NB4 (cell line): ENCODE measurements at regions not wholly inside any gene's neighbourhood (a gene's known extent, or its start where the extent isn't known, plus 50 kb on each side); places are given as distances from the start of the nearest gene placed in this dataset.

Source experiments
- DNase-seq: peaks from one replicate; pipeline ENCODE4 v3.0.0; 2010; ENCODE audit warnings: low read depth
- H3K4me3 ChIP-seq: one replicate; pipeline ENCODE4 v1.5.1; 2011; ENCODE audit warnings: mild to moderate bottlenecking, low read depth, low read length, moderate library complexity
- CTCF ChIP-seq: IDR thresholded peaks from one replicate; pipeline ENCODE4 v1.5.1; 2012; ENCODE audit warnings: low read depth, low read length
- MAX ChIP-seq: IDR thresholded peaks from 2 replicates; pipeline ENCODE4 v1.6.1; 2011; ENCODE audit warnings: low read depth, low read length
- MYC ChIP-seq: IDR thresholded peaks from 2 replicates; pipeline ENCODE4 v1.6.1; 2011; ENCODE audit warnings: low read depth, low read length
- POLR2A ChIP-seq: IDR thresholded peaks from 2 replicates; pipeline ENCODE4 v1.6.1; 2011; ENCODE audit warnings: mild to moderate bottlenecking; ENCODE audit not compliant: insufficient read length; ENCODE audit errors: extremely low read depth

- no peak overlapping the region for H3K4me3 ChIP-seq
- TF ChIP-seq MYC (no peak), POLR2A (no peak), CTCF (no peak), MAX (no peak)
- no peak for DNase-seq
Measured at GRCh38 chr4:19123681-19124080, 1102.1 kb upstream of the LCORL start.

- DNase-seq: no peak
- no peak overlapping the region for H3K4me3 ChIP-seq
- TF ChIP-seq MYC (no peak), POLR2A (no peak), CTCF (no peak), MAX (no peak)
Measured at GRCh38 chr4:19119904-19120560, 1098.5 kb upstream of the LCORL start.

- no peak for DNase-seq
- H3K4me3 ChIP-seq: no peak overlapping the region
- no peak for TF ChIP-seq POLR2A
- TF ChIP-seq CTCF: no peak
- TF ChIP-seq MAX: no peak
- no peak for TF ChIP-seq MYC
Measured at GRCh38 chr4:19117022-19117421, 1095.5 kb upstream of the LCORL start.

GRCh38 chr4:19104176-19104575 lies 1082.6 kb upstream of the LCORL start:
- TF ChIP-seq MAX (no peak), POLR2A (no peak), CTCF (no peak)
- no peak for DNase-seq
- no peak overlapping the region for H3K4me3 ChIP-seq

- TF ChIP-seq MAX (no peak), POLR2A (no peak), MYC (no peak), CTCF (no peak)
- H3K4me3 ChIP-seq: no peak overlapping the region
- DNase-seq: no peak
Measured at GRCh38 chr4:19095491-19096046, 1074.0 kb upstream of the LCORL start.

GRCh38 chr4:19093951-19094350 lies 1072.4 kb upstream of the LCORL start:
- no peak for TF ChIP-seq MYC
- TF ChIP-seq MAX: no peak
- TF ChIP-seq CTCF: no peak
- no peak for TF ChIP-seq POLR2A
- no peak for DNase-seq
- no peak overlapping the region for H3K4me3 ChIP-seq
